Mammary epithelial cell (primary cell): ENCODE measurements at regions not wholly inside any gene's neighbourhood (a gene's known extent, or its start where the extent isn't known, plus 50 kb on each side); places are given as distances from the start of the nearest gene placed in this dataset.
"Not testable (repeated sequence)": the region's sequence is repeated elsewhere in the genome, so short reads cannot be mapped to it uniquely, and the experiment has no call there.

Source experiments
- CTCF ChIP-seq, 2 donors: IDR thresholded peaks in 1 of 2; conservative IDR thresholded peaks in 1 of 2; 2 replicates each; pipeline ENCODE4 v1.5.1; 2011 to 2012; ENCODE audit warnings: inconsistent platforms in 2 of 2, low read length in 2 of 2, mild to moderate bottlenecking in 2 of 2, control low read depth in 1 of 2, low read depth in 1 of 2; ENCODE audit not compliant: insufficient read depth in 1 of 2; ENCODE audit errors: extremely low read depth in 1 of 2
- EZH2 ChIP-seq: IDR thresholded peaks from 2 replicates; pipeline ENCODE4 v1.6.1; 2012; ENCODE audit warnings: low read length, inconsistent platforms, borderline replicate concordance

GRCh38 chr15:22242311-22242710 is 162.0 kb downstream of the OR4M2 start:
- not testable (repeated sequence) for TF ChIP-seq EZH2; CTCF (conservative IDR thresholded peaks at IDR 0.05 in 1 of 2, IDR thresholded peaks at IDR 0.05 in 1 of 2; ENCODE audit: extremely low read depth in 1 of 2, insufficient read depth in 1 of 2, low read depth in 1 of 2, low read length in 2 of 2)
